Stimulated activated CD4-positive, alpha-beta T cell treated with anti-CD3 and anti-CD28 coated beads, Interleukin-12 subunit alpha, Interleukin-12 subunit beta, amount 100 ng/mL, for 48 hours (primary cell): ENCODE measurements at regions not wholly inside any gene's neighbourhood (a gene's known extent, or its start where the extent isn't known, plus 50 kb on each side); places are given as distances from the start of the nearest gene placed in this dataset.
"Not testable (repeated sequence)": the region's sequence is repeated elsewhere in the genome, so short reads cannot be mapped to it uniquely, and the experiment has no call there.

ENCODE experiments used
- DNase-seq, 3 donors: peaks; one replicate each; pipeline ENCODE4 v3.0.0-alpha.2; 2020; ENCODE audit warnings: low read depth in 2 of 3, low spot score in 1 of 3

- DNase-seq, result no peak
Observed at GRCh38 chr5:86671536-86671935, 53.8 kb downstream of the COX7C start.

- no peak for DNase-seq
Observed at GRCh38 chr5:86674069-86674468, 56.3 kb downstream of the COX7C start.

GRCh38 chr5:86675311-86675710, 57.6 kb downstream of the COX7C start:
- no peak for DNase-seq

GRCh38 chr5:86679529-86679928, 61.8 kb downstream of the COX7C start:
- DNase-seq, result no peak

- DNase-seq, result no peak
Observed at GRCh38 chr5:86679949-86680348, 62.2 kb downstream of the COX7C start.

- no peak for DNase-seq
Observed at GRCh38 chr5:86684222-86684621, 66.5 kb downstream of the COX7C start.

- DNase-seq, result no peak
Observed at GRCh38 chr5:86686046-86686445, 68.3 kb downstream of the COX7C start.

- DNase-seq, result no peak
Observed at GRCh38 chr5:86688406-86688805, 70.7 kb downstream of the COX7C start.

GRCh38 chr5:86689103-86689729, 71.5 kb downstream of the COX7C start:
- DNase-seq, result no peak

GRCh38 chr5:86709157-86709881, 91.6 kb downstream of the COX7C start:
- no peak for DNase-seq

GRCh38 chr5:86716121-86716520, 98.4 kb downstream of the COX7C start:
- DNase-seq, result no peak

GRCh38 chr5:86731319-86732117, 113.8 kb downstream of the COX7C start:
- not testable (repeated sequence) for DNase-seq

- DNase-seq, result no peak
Observed at GRCh38 chr5:86735370-86735769, 117.6 kb downstream of the COX7C start.

GRCh38 chr5:86737579-86737978, 119.8 kb downstream of the COX7C start:
- DNase-seq, result no peak

GRCh38 chr5:86748538-86749105, 130.9 kb downstream of the COX7C start:
- no peak for DNase-seq

GRCh38 chr5:86749841-86750240, 132.1 kb downstream of the COX7C start:
- no peak for DNase-seq

- DNase-seq, result no peak
Observed at GRCh38 chr5:86756839-86757238, 139.1 kb downstream of the COX7C start.

GRCh38 chr5:86757824-86758223, 140.1 kb downstream of the COX7C start:
- no peak for DNase-seq

GRCh38 chr5:86760661-86761060, 142.9 kb downstream of the COX7C start:
- no peak for DNase-seq

GRCh38 chr5:86763929-86764328, 146.2 kb downstream of the COX7C start:
- DNase-seq, result no peak

GRCh38 chr5:86765778-86766502, 148.2 kb downstream of the COX7C start:
- DNase-seq, result no peak
